ENCODE measurements at regions not wholly inside any gene's neighbourhood (a gene's known extent, or its start where the extent isn't known, plus 50 kb on each side); places are given as distances from the start of the nearest gene placed in this dataset.

DNA sequence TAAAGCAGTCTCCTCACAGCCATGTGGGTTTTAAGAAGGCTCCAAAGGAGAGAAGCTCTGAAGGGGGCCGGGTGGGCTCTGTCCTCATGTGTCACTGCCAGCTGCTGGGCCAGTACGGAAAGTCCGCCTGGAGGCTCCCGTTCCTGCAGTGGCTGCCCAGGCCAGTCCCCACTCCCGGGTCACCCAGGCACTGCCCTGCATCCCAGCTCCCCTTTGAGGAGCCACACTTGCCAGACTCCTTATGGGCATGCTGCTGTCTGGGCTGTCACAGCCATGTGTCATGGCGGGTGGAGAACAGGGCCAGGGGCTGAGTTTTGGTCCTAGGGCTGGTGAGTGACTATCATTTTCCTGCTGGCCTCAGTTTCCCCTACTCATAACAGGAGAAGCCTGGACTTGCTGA is 79.4 kb upstream of the ACTRT2 start:
- Histone ChIP-seq H2AFZ (ENCODE audit: low read depth, low read length) (no peak overlapping the region), H3K36me3 (ENCODE audit: insufficient read depth, low read length) (no peaks in the 10 kb centered on the region), H3K4me3 (ENCODE audit: insufficient read depth, low read depth, low read length) (no peak overlapping the region), H3K9me3 (ENCODE audit: insufficient read depth, low read depth, low read length) (peaks cover 18% of the 10 kb centered on the region), H3K4me1 (ENCODE audit: insufficient read depth, low read length) (no peaks in the 10 kb centered on the region), H3K27me3 (ENCODE audit: insufficient read depth, low read length) (no peaks in the 10 kb centered on the region), H3K4me2 (ENCODE audit: low read length) (no peak overlapping the region), H3K79me2 (ENCODE audit: insufficient read depth, low read length) (no peaks in the 10 kb centered on the region), H4K20me1 (ENCODE audit: insufficient read depth, low read length) (no peaks in the 10 kb centered on the region), H3K27ac (ENCODE audit: low read depth, low read length) (no peak overlapping the region), H3K9ac (ENCODE audit: low read length) (no peak overlapping the region)
- H3K4me3 Mint-ChIP-seq (ENCODE audit: unreplicated experiment), result no peak overlapping the region
- TF ChIP-seq, protein P1, sequence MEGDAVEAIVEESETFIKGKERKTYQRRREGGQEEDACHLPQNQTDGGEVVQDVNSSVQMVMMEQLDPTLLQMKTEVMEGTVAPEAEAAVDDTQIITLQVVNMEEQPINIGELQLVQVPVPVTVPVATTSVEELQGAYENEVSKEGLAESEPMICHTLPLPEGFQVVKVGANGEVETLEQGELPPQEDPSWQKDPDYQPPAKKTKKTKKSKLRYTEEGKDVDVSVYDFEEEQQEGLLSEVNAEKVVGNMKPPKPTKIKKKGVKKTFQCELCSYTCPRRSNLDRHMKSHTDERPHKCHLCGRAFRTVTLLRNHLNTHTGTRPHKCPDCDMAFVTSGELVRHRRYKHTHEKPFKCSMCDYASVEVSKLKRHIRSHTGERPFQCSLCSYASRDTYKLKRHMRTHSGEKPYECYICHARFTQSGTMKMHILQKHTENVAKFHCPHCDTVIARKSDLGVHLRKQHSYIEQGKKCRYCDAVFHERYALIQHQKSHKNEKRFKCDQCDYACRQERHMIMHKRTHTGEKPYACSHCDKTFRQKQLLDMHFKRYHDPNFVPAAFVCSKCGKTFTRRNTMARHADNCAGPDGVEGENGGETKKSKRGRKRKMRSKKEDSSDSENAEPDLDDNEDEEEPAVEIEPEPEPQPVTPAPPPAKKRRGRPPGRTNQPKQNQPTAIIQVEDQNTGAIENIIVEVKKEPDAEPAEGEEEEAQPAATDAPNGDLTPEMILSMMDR (IDR thresholded peaks at IDR 0.05; ENCODE audit: insufficient read depth, low read depth, low read length), result no peak
- no peak for TF ChIP-seq EZH2 (IDR thresholded peaks at IDR 0.05; ENCODE audit: insufficient read depth, low read length)
- H3K9me3 Mint-ChIP-seq (ENCODE audit: unreplicated experiment), result peaks cover 11% of the 10 kb centered on the region
- DNase-seq (ENCODE audit: low read depth) (no peak), FAIRE-seq (no peak)
- no peaks in the 10 kb centered on the region for H3K36me3 Mint-ChIP-seq (ENCODE audit: low read depth, unreplicated experiment)
- H3K27me3 Mint-ChIP-seq (ENCODE audit: low read depth, unreplicated experiment), result peaks cover 8% of the 10 kb centered on the region
- H3K4me1 Mint-ChIP-seq (ENCODE audit: low read depth, unreplicated experiment), result no peaks in the 10 kb centered on the region
- H3K27ac Mint-ChIP-seq (ENCODE audit: unreplicated experiment), result no peak overlapping the region

- H3K9me3 Mint-ChIP-seq (ENCODE audit: unreplicated experiment), result peaks cover 11% of the 10 kb centered on the region
- peaks cover 18% of the 10 kb centered on the region for H3K9me3 ChIP-seq (ENCODE audit: insufficient read depth, low read depth, low read length)
- no peaks in the 10 kb centered on the region for H3K36me3 ChIP-seq (ENCODE audit: insufficient read depth, low read length)
- H3K4me3 Mint-ChIP-seq (ENCODE audit: unreplicated experiment), result no peak overlapping the region
- no peaks in the 10 kb centered on the region for H4K20me1 ChIP-seq (ENCODE audit: insufficient read depth, low read length)
- DNase-seq (ENCODE audit: low read depth) (no peak), FAIRE-seq (no peak)
- H3K4me1 ChIP-seq (ENCODE audit: insufficient read depth, low read length), result no peaks in the 10 kb centered on the region
- H3K4me2 ChIP-seq (ENCODE audit: low read length), result no peak overlapping the region
- H2AFZ ChIP-seq (ENCODE audit: low read depth, low read length), result no peak overlapping the region
- H3K79me2 ChIP-seq (ENCODE audit: insufficient read depth, low read length), result no peaks in the 10 kb centered on the region
- no peak overlapping the region for H3K4me3 ChIP-seq (ENCODE audit: insufficient read depth, low read depth, low read length)
- no peaks in the 10 kb centered on the region for H3K36me3 Mint-ChIP-seq (ENCODE audit: low read depth, unreplicated experiment)
- H3K9ac ChIP-seq (ENCODE audit: low read length), result no peak overlapping the region
- peaks cover 12% of the 10 kb centered on the region for H3K27me3 Mint-ChIP-seq (ENCODE audit: low read depth, unreplicated experiment)
- H3K27me3 ChIP-seq (ENCODE audit: insufficient read depth, low read length), result no peaks in the 10 kb centered on the region
- TF ChIP-seq, protein P1 (IDR thresholded peaks at IDR 0.05; ENCODE audit: insufficient read depth, low read depth, low read length), result no peak
- TF ChIP-seq EZH2 (IDR thresholded peaks at IDR 0.05; ENCODE audit: insufficient read depth, low read length), result no peak
- H3K4me1 Mint-ChIP-seq (ENCODE audit: low read depth, unreplicated experiment), result no peaks in the 10 kb centered on the region
- no peak overlapping the region for H3K27ac Mint-ChIP-seq (ENCODE audit: unreplicated experiment)
- H3K27ac ChIP-seq (ENCODE audit: low read depth, low read length), result no peak overlapping the region
Measured at GRCh38 chr1:2942410-2942809, 78.9 kb upstream of the ACTRT2 start.

DNA sequence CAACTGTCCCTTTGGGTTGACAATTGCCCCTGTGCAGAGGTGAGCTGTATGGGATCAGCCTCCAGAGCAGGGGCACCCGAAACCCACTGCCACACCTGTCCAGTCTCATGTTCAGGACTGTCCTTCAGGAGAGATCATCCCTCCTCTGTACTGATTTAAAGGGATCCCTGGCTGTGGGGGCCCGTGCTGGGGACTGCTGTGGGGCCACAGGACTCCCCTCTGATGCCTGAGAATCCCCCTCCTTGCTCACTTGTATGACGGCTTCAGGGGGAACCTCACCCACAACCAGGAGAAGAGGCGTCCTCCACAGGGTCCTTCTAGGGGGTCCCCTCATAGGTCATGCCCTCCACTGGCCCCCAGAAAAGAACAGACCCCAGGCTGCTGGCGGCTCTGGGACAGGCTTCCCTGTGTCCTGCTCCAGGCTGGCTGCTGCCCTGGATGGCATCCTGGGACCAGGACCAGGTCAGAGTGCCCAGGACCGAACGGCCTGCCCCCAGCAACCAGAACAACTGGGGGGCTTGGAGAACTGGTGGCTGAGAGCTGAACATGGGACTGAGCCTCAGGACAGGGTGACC is 77.5 kb upstream of the ACTRT2 start:
- DNase-seq (ENCODE audit: low read depth) (no peak), FAIRE-seq (no peak)
- Histone ChIP-seq H2AFZ (ENCODE audit: low read depth, low read length) (no peak overlapping the region), H3K36me3 (ENCODE audit: insufficient read depth, low read length) (no peaks in the 10 kb centered on the region), H3K4me3 (ENCODE audit: insufficient read depth, low read depth, low read length) (no peak overlapping the region), H3K27me3 (ENCODE audit: insufficient read depth, low read length) (no peaks in the 10 kb centered on the region), H4K20me1 (ENCODE audit: insufficient read depth, low read length) (no peaks in the 10 kb centered on the region), H3K9me3 (ENCODE audit: insufficient read depth, low read depth, low read length) (peaks cover 7% of the 10 kb centered on the region), H3K27ac (ENCODE audit: low read depth, low read length) (no peak overlapping the region), H3K79me2 (ENCODE audit: insufficient read depth, low read length) (no peaks in the 10 kb centered on the region), H3K4me2 (ENCODE audit: low read length) (no peak overlapping the region), H3K9ac (ENCODE audit: low read length) (no peak overlapping the region), H3K4me1 (ENCODE audit: insufficient read depth, low read length) (no peaks in the 10 kb centered on the region)
- no peaks in the 10 kb centered on the region for H3K4me1 Mint-ChIP-seq (ENCODE audit: low read depth, unreplicated experiment)
- no peaks in the 10 kb centered on the region for H3K36me3 Mint-ChIP-seq (ENCODE audit: low read depth, unreplicated experiment)
- peaks cover 12% of the 10 kb centered on the region for H3K27me3 Mint-ChIP-seq (ENCODE audit: low read depth, unreplicated experiment)
- no peak for TF ChIP-seq EZH2 (IDR thresholded peaks at IDR 0.05; ENCODE audit: insufficient read depth, low read length)
- TF ChIP-seq, protein P1 (IDR thresholded peaks at IDR 0.05; ENCODE audit: insufficient read depth, low read depth, low read length), result no peak
- H3K4me3 Mint-ChIP-seq (ENCODE audit: unreplicated experiment), result no peak overlapping the region
- no peak overlapping the region for H3K27ac Mint-ChIP-seq (ENCODE audit: unreplicated experiment)
- peaks cover 11% of the 10 kb centered on the region for H3K9me3 Mint-ChIP-seq (ENCODE audit: unreplicated experiment)
